Stimulated activated CD8-positive, alpha-beta memory T cell treated with anti-CD3 and anti-CD28 coated beads, Interleukin-15, amount 100 ng/mL, for 24 hours (primary cell): ENCODE measurements at regions not wholly inside any gene's neighbourhood (a gene's known extent, or its start where the extent isn't known, plus 50 kb on each side); places are given as distances from the start of the nearest gene placed in this dataset.
"Not testable (repeated sequence)": the region's sequence is repeated elsewhere in the genome, so short reads cannot be mapped to it uniquely, and the experiment has no call there.

ENCODE experiments used
- DNase-seq: peaks from one replicate; pipeline ENCODE4 v3.0.0-alpha.2; 2020; ENCODE audit warnings: low read depth

DNA sequence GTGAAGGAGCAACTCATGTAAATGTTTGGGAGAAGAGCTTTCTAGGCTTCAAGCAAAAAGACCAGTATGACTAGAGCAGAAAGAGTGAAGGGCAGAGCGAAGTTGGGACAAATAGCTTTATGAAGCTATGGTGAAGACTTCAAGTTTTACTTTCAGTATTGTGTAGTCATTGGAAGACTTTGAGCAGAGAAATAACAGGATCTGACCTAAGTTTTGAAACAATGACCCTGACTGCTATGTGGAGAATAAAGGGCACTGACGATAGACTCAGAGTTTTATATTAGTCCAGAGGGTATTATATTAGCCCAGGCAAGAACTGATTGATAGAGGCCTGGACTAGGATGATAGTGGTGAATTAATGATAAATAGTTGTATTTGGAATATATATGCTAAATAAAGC, 187.3 kb downstream of the KTN1 start:
- no peak for DNase-seq

DNA sequence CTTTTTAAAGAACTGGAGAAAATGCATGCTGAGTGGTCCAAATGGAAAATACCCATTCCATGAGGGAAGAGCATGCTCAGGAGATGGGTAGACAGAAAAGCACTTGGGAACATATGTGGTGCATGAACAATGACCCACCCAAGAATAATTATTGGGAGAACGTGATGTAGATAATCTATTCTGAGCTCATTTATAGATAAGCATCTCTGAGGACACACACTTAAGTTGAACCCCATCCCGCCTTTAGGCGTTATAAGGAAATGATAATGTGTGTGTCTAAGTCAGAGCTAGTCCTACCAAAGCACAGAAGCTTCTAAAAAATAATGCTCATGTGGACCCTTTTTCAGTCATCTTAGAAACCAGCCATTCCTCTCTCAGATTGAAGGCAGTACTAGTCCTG, 189.9 kb downstream of the KTN1 start:
- DNase-seq: no peak

DNA sequence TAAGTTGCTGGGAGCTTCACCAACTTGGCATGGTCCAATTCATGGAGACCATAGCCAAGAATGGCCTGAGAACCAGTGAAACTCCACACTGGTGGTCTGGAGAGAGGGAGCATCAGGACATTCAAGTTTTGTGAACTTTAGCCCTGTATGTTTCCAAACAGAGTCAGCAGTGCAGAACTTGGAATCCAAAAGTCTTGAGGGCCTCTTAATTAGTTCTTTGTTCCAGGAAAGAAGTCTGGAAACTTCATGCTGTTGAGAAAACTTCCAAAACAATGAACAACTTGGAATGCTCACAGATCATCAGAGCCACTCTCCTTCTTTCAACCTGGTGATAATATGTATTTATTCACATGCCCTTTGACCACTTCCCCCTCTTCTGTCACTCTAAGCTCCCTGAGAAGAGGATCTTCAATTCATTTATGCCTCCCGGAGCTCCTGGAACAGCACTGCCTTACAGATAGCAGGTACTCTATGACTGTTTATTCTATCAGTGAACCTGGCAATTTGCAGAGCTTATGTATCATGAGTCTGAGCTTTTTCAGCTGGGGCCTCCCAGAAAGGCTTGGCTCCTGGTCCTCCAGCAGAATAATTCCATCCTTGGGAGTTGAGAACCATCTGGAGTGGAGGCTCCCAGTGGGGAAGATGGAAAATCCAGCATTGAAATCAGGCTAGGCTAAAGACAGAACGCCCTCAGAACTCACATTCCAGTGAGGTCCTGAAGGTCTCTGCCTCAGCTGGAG, 191.4 kb downstream of the KTN1 start:
- no peak for DNase-seq

DNA sequence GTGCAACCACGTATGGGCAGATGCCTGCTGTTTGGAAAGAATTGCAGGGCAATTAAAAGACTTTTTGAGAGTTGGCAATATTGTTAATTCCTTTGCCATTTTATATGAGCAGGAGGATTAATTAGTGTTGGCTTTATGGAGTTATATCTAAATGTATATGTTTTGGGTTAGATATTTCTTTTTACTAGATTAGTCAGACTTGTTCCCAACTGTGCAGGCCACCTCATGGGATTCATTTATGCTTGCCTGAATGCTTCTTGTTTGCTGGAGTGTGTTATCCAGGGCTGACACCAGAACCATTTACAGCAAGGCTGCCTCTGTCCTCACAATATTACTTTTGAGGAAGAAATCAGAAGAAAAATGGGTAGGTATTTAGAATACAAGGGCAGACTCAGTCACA, 192.5 kb downstream of the KTN1 start:
- DNase-seq: no peak

DNA sequence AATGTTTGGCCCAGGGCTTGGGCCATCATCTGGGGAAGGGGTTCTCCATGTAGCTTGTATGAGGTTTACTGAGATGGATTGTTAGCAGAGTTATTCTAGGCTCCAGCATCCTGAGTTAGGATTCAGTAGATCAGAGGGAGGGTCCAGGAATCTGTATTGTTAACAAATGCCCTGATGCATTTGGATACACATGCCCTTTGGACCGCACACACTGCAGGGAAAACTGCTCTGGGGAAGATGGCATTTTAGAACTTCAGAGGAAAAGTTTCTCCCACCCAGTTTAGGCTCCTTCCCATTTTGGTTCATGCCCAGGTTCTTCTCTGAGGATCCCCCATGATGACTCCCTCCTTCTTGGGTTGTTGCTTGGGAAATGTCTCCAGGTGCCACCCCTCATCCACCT, 193.3 kb downstream of the KTN1 start:
- DNase-seq: no peak

DNA sequence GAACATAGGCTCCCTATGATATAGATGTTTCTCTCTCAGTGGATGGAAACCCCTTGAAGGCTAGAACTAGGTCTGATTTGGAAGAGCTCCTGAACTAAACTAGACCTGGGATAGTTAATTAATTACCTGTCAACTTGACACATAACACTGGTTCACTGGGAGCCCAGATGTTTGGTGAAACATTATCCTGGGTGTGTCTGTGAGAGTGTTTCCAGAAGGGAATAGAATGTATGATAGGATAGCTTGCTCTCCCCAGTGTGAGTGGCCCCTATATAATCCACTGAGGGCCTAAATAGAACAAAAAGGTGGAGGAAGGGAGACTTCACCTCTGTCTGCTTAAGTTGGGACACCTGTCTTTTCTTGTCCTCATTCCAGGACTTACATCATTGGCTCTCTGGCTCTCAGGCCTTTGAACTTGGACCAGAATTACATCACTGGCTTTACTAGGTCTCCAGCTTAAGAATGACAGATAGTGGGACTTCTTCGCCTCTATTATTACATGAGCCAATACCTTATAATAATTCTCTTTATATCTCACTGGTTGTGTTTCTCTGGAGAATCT, 194.1 kb downstream of the KTN1 start:
- DNase-seq: no peak

DNA sequence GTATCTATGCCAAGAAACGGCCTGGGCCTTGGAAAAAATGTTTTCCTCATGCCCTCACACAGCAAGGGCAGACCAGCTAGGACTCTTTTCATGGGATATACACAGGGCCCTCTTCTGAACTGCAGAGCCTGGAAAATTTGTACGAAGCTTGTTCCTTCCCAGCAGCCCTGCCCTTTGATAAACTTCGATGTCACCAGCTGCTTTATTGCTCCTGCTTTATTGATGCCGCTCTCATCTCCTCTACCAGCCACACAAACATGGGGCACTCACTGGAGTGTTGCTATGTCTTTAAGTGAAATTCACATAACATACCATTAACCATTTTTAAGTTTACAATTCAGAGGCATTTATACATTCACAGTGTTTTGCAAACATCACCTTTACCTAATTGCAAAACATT, 197.9 kb downstream of the KTN1 start:
- DNase-seq: no peak

DNA sequence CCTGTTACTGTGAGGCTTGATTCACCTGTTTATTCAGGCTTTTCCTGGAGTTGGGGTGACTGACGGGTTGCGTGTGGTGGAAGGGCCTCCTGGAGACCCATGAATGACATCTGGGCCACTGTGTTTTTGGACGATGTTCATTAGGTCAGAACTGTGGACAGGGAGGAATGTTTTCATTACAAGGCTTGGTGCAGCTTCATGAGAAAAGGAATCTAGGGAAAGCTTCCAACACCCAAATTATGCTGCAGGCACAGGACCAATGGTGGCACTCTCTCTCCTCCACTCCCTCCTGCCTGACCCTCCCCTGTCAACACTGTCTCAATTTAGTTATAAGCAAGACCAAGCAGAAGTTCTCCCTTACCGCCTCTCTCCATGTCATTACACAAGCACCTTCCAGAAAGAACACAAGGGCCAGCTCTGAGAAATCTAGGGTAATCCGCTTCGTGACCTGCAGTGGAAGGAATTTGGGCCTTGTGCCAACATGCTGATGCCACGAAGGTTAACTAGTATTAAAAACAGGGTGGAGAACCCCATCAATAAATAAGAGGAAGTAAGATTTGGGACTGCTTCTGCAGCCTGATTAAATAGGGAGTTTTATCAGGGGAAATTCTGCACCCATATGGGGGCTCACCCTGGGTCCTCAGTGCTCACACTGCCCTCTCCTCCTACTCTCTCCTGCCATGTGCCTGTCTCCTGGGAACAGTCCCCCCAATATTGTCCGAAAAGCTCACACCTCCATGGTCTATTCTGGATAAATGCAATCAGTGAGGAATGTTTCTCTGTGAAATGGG, 200.3 kb downstream of the KTN1 start:
- DNase-seq: no peak

DNA sequence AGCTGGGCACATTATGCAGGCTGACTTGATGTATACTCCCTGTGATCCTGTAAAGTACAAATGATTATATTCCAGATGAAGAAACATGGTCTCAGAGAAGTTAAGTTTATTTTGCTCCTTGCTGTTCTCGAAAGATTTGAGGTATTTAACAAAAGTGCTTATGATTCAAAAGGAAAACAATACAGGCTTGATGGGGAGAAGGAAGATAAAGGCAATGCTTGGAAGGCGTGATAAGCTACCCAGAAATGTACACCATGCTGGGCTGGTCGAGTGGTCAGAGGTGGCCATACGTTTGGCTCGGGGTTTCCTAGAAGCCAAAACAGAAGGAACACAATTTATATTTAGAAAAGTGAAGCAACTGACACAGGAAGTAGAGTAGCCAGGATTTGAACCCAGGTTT, 201.0 kb downstream of the KTN1 start:
- no peak for DNase-seq

DNA sequence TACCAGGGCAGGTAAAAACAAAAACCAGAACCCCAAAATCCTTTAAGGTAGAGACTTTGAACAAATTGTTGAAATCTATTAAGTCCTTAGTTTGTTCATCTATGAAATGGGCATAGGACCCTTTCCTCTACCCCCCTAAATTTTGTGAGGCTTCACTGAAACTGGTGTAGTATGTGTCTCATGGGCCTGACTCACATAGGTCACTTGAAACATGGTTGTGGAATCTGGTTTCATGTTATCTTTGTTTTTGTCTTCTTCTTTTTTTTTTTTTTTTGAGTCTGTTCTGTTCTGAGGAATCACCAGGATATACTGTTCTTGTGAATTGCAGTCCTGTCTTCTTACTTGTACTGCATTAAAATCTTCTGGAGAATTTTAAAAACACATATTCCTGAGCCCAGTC, 202.2 kb downstream of the KTN1 start:
- DNase-seq: no peak

DNA sequence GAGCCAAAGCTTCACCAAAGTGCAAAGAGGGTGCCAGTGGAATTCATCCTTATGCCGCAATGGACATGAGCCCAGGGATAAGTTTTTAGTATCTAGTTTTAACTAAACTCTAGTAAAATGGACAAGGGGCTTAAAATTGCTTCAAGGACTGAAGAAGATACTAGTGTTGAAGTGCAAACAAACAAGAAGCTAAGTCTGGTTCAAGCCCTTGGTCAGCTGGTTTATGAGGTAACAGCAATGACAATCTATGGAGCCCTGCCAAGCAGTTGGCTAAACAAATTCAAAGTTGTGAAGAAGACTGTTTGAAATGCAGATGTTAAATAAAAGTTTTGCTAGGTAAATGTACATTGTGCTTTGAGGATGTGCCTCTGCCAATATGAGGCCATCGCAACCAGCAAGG, 209.4 kb downstream of the KTN1 start:
- DNase-seq: no peak

DNA sequence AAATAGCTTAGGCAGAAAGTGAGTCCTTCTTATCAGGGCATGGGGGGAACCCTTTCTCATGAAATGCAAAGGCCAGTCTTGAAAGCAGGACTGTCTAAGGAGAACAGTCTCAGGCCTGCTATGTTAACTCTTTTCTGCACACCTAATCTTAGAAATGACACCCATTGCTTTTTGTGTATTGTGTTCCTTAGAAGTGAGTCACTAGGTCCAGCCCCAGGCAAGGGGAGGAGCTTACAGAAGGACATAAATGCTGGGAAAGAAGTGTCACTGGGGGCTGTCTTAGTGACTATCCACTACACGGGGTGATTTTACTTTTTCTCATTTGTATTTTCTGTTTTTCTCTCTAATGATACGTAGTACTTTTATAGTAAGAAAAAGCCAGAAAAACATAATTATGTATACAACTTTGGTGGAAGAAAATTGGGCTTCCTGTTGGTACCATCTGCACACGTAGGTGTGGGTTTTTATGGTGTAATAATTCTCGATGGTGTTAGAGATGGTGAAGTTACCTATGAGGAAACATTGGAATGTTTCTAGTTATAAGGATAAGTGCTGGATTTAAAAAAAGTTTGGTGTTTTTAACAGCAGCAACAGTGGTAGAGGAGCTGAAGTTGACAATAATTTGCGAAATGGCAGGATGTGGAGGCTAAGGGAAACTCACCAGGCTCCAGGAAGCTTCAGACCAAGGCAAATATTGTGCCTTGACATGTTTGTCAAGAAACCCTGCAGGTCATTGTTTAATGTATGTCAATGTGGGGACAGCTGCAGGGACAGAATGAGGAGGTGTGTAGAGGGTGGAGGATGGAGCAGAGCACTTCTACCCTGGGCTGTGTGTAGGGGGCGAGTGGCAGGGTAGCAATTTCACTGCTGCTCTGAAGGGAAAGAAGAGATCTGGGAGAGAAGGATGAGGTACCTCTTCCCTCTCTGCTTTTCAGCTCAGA, 214.9 kb downstream of the KTN1 start:
- no peak for DNase-seq

DNA sequence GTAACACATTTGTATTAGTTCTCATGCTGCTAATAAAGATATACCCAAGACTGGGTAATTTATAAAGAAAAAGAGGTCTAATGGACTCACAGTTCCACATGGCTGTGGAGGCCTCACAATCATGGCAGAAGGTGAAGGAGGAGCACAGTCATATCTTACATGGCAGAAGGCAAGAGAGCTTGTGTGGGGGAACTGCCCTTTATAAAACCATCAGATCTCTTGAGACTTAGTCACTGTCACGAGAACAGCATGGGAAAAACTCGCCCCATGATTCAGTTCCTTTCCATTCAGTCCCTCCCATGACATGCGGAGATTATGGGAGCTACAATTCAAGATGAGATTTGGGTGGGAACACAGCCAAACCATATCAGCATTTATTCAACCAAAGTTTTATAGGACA, 216.5 kb downstream of the KTN1 start:
- not testable (repeated sequence) for DNase-seq

DNA sequence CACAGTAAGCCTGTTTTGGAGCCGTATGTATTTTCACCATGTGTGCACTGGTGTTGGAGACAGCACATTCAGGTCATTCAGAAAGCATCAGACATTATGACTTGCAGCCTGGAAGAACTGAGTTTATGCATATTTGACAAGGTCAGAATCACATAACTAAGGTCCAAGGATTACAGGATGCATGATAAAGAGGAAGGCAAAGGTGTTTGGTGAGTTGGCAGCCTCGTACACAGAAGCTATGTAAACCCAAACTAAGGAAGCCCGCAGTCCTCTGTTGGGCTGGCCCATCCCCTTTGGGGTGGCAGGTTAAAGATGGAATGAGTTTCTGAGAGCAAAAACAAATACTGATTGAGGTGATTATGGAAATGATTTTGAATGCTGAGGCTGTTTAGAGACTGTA, 218.4 kb downstream of the KTN1 start:
- no peak for DNase-seq

DNA sequence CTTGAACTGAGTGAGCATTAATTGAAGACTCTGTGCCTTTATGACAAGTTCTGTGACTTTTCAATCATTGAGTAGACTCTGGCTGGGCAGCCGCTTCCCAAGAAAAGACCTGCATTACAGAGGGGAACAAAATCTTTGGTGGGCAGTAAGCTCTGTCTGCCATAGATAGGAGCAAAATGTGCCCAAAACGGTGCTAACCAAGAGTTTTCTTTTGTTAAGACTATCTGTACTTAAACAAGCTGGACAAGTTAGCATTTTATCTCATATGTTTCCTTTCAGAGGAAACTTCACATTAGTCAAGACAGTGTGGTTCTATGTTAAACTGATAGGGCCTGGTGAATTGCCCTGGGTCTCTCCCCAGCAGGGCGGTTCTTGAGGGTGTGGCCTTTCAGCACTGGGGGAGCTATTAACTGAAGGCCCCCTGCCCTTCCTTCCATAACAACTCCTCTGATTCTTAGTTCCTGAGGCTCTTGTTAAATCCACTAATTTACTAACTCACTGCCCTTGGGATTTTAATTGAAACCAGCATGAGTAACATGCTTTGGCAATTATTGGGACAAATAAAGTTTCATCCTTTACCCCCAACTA, 219.6 kb downstream of the KTN1 start:
- no peak for DNase-seq

DNA sequence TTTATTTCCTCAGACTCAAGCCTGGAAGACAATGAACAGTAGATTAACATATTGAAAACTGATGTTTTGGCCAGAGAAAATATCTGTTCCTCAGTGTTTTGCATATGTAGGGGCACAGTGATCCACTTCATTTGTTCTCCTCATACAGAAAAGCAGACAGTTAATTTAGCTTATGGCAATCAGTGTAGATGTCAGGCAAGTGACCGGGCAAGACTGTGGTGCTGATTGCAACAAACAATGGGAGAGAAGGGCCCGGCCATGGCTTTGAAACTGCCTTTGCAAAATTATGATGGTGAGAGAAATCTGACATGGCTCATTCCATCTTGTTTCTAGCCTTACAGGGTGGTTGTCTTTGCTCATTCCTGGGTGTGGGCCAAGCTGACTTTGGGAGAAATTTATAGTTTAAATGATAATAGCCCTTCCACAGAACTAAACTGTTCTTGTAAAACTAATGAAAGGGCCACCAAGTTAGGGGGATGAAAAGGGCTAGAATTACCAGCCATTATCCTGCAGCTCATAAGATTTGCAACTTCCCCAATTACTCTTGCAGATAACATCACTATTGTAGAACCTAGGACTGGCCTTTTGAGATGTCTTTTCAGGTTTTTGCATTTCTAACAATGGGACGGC, 220.3 kb downstream of the KTN1 start:
- DNase-seq: no peak

DNA sequence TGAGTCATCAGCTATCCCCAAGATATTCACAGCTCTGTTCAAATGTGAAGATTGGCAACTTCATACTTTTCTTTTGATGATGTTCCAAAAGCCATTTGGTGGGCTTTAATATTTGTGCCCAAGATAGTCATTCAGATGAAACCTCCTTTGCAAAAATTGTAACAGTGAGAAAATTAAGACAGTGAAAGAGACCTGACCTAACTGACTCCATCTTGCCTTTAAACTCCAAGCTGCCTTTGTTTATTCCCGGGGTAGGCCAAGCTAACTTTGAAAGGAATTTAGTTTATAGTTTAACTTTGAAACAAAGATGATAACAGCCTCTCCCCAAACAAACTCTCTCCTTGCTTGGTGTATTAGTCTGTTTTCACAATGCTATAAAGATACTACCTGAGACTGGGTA, 221.1 kb downstream of the KTN1 start:
- DNase-seq: no peak

DNA sequence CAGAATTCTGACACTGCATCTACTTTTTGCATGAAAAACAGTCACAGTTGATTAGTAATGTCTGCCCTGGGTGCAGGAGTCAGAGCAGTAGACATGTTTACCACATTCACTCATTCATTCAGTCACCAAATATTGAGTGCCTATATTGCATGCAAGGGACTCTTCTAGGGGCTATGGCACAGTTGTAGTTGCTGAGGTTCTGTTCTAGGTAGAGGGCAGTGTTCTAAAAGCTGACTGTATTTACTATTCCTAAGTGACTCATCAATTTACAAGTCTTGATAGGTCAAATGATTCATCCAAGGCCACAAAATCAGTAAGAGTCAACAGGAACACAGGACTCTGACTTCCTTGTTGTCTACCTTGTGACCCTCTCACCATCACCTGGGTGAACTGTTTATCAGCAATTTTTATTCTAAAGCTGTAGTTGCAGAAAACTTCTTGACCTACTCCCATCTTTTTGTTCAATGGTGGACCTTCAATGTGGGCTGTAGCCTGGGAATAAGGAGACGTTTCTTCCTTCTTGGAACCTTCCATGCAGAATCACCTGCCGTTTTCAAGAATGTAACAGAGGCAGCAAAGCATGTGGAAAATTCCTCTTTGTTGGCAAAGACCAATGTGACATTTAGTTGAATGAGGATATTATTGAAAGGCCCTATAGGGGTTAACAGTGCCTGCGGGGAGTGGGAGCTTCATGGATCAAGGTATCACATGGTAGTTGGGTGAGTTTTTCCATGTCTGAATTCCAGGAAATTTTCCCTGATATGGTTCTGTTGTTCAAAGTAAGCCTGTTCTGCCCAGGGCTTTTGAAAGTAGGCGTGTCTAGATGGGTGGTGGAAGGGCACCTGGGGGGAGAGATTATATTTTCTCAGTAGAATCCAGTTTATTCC, 223.2 kb downstream of the KTN1 start:
- no peak for DNase-seq

DNA sequence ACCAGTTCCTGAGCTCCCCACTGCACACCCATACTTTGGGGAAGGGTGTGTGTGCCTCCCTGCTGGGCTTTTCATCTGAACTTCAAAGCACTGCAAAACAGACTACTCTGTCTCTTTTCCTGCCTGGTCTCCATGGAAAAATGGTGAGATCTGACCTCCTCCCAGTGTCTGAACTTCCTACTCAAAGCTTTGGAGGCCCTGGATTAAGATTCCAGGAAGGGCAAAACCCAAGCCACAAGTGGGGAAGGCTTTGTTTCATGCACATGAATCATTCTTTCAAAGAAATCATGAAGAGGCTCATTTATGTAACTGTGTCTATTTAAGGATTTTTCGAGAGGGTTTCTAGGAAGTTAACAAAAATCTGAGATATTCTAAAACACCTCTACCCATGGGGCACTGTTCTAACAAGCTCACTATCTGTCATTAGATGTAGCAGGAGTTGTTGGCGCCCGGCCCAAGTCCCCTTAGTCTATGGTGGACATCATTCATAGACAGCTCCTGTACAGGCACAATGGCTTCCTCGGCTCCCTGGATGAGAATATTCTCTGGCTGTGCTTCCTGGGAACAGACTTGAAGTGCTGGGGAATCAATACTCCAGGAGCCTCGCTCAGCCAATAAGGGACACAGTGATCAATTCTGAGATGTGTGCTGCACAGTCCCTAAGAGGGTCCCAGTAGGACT, 224.0 kb downstream of the KTN1 start:
- no peak for DNase-seq

DNA sequence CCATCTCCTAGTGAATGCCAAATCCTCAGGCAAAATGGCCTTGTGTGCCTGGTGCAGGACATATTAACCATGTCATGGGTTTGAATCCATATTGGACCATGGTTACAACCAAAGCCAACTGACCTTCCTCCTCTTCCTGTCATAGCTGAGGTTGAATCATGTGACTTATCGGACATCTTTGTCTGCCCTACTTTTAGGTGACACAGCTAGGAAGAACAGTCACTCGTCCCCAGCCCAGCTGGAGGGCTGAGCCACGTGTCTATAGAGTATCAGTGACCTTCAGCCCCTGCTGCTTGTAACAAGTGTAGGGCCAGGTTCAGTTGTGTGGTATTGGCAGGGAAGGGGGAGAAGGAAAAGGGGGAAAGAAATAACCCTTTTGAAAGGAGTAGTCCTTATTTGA, 225.2 kb downstream of the KTN1 start:
- DNase-seq: no peak
